ENCODE measurements at regions not wholly inside any gene's neighbourhood (a gene's known extent, or its start where the extent isn't known, plus 50 kb on each side); places are given as distances from the start of the nearest gene placed in this dataset.

DNA sequence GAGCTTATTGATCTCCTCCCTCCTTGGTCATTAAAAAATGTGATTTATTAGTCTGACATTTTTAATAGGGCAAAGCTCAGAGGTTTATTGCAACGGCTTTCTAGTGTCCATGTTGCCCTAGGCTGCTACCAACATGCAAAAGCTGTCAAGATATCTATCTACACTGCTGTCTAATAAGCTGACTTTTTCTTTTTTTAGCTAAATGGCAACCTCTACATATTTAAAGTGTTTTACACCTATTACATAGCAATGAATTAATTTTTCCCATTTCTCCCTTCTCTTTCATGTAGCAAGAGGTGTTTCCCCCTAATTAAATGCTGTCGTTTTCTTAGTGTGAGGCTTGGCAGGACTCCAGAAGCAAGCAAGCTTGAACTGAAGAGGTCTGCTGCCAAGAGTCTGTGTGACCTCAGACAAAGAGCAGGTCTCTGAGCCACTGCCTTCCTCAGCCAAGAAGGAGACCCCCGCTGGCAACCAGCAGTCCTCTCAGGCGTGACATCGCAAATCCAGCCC is 79.4 kb downstream of the GAS1 start:
- DNase-seq (ENCODE audit: low read depth): no peak

DNA sequence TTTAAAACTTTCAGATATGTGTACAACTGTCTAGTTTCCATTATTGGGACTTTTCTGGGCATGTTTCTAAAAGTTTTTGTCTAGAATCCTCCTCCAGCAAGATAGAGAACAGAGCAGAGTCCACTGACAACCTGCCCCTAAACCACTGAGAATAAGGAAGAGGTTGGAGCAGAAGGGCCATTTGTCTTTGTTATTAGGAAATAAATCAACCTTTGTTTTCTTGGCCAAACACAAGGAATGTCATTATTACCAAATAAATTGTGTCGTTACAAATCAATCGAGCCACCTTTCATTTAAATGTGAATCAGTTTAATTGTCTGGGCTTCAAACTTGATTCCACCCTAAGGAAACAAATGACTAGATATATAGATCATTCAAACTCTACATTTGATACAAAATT is 81.4 kb downstream of the GAS1 start:
- no peak for DNase-seq (ENCODE audit: low read depth)
- TF ChIP-seq, protein P1, sequence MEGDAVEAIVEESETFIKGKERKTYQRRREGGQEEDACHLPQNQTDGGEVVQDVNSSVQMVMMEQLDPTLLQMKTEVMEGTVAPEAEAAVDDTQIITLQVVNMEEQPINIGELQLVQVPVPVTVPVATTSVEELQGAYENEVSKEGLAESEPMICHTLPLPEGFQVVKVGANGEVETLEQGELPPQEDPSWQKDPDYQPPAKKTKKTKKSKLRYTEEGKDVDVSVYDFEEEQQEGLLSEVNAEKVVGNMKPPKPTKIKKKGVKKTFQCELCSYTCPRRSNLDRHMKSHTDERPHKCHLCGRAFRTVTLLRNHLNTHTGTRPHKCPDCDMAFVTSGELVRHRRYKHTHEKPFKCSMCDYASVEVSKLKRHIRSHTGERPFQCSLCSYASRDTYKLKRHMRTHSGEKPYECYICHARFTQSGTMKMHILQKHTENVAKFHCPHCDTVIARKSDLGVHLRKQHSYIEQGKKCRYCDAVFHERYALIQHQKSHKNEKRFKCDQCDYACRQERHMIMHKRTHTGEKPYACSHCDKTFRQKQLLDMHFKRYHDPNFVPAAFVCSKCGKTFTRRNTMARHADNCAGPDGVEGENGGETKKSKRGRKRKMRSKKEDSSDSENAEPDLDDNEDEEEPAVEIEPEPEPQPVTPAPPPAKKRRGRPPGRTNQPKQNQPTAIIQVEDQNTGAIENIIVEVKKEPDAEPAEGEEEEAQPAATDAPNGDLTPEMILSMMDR (conservative IDR thresholded peaks at IDR 0.05; ENCODE audit: low read length): no peak
- no peak overlapping the region for H3K4me3 ChIP-seq (ENCODE audit: low read length)

More for the DNA sequence above, 79.4 kb downstream of the GAS1 start:
- no peak overlapping the region for H3K4me3 ChIP-seq (ENCODE audit: low read length)
- TF ChIP-seq, protein P1 (conservative IDR thresholded peaks at IDR 0.05; ENCODE audit: low read length): no peak

DNA sequence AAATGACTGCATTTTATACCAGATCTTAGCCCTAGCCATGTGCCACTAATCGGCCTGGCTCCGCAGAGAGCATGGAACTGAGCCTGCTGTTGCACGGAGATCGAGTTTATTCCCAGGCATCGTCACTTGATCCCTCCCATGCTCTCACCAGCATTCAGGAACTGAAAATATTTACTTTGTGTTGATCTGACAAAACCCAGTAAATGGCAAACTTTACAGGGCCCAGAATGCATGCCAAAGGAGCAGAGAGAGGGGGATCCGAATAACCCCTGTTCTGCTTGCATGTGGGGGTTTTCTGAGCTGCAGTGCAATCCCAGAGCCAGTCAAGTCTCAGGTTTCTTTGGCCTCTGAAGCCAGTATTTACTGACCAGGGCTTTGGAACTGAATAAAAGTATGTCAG is 87.3 kb downstream of the GAS1 start:
- no peak overlapping the region for H3K4me3 ChIP-seq (ENCODE audit: low read length)
- TF ChIP-seq, protein P1 (conservative IDR thresholded peaks at IDR 0.05; ENCODE audit: low read length): no peak
- DNase-seq (ENCODE audit: low read depth): no peak

DNA sequence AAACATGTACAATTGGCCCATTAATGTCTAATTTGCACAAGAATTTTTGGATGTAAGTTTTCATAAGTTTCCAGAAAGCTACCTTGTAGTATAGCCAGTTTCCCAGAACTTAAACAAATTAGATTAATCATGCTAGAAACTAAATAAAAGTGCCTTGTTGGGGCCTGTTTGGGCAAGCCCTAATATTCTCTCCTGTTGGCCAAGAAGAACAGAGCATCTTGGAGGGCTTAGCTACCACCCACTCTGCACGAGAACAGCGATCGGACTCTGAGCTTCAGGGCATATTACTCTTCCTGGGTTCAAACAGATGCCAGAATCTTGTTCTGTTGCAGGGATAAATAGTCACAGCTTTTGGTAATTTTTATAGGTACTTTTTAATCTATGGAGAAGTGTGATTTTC is 88.2 kb downstream of the GAS1 start:
- no peak overlapping the region for H3K4me3 ChIP-seq (ENCODE audit: low read length)
- DNase-seq (ENCODE audit: low read depth): no peak
- TF ChIP-seq, protein P1 (conservative IDR thresholded peaks at IDR 0.05; ENCODE audit: low read length): no peak

DNA sequence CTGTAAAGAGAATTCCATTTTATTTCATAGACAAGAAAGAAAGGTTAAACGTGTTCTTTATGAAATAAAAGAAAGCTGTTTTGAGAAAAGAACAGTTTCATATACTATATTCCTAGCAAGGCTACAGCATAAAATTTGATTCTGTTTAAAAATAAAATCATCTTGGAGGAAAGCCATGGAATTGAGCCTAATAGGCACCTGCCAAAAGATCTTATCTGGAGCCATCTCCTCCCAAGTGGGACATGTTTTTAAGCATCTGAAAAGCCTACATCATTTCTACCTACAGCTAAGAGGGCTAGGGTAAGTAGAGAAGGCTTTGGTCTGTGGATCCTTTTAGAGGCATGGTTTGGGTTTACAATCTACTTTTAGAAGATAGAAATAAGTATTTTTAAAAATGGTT is 89.3 kb downstream of the GAS1 start:
- no peak overlapping the region for H3K4me3 ChIP-seq (ENCODE audit: low read length)
- TF ChIP-seq, protein P1 (conservative IDR thresholded peaks at IDR 0.05; ENCODE audit: low read length): no peak

DNA sequence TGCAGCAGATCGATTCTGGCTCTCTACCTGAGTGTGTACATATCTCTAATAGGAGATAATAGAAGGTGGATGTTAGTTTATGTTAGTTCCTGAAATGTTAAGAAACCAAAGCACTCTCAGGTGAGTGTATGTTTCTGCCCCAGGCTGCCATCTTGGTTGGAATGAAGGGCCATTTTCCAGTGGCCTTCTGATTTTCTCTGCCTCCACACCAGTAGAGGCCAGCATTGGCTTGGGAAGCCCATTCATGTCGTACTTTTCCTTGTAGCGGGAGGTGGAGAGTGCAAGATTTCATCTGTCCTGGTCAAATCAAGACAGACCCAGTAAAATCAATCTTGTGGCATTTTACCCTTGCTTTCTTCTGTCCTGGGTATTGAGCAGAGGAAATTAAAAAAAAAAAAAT is 91.0 kb downstream of the GAS1 start:
- TF ChIP-seq, protein P1 (conservative IDR thresholded peaks at IDR 0.05; ENCODE audit: low read length): no peak
- H3K4me3 ChIP-seq (ENCODE audit: low read length): no peak overlapping the region
- no peak for DNase-seq (ENCODE audit: low read depth)

More for the DNA sequence above, 89.3 kb downstream of the GAS1 start:
- no peak for DNase-seq (ENCODE audit: low read depth)

DNA sequence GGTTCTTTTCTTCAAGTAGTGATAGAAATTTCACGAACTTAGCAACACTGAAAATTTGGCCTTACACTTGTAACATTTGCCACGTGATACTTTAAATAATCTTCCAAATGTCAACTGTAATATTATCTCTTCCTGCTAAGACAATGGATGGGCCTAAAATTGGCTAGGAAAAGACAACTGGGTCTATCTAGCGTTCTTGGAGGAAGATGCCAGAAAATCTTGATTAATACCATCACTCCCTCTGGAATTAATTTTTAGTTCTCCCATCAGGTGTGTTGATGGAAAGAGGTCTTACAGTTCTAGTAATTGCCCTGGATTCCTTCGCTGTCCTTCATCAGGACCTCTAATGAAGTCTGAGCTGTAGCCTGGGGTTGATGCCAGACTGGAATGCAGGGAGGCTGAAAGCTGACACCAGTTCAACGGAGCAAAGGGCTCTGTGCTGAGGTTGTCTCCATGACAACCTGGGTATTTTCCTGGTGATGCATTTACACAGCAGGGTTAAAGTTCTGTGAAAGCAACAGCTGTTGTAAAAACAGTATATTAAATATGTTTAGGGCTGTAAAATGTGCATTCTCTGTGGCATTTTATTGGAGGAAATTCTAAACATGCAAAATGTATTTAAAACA is 92.3 kb downstream of the GAS1 start:
- peak; percentile 90 for DNase-seq (ENCODE audit: low read depth)
- TF ChIP-seq, protein P1 (conservative IDR thresholded peaks at IDR 0.05; ENCODE audit: low read length): no peak
- no peak overlapping the region for H3K4me3 ChIP-seq (ENCODE audit: low read length)
